RWPE2 (cell line): ENCODE measurements at regions not wholly inside any gene's neighbourhood (a gene's known extent, or its start where the extent isn't known, plus 50 kb on each side); places are given as distances from the start of the nearest gene placed in this dataset.

Source experiments
- ATAC-seq: fragments of 200-7000 bp; cut with Tn5 transposase; 3 replicates; pipeline ENCODE4 v1.9.1; 2021; ENCODE audit warnings: low read depth
- DNase-seq: peaks from one replicate; pipeline ENCODE4 v3.0.0-alpha.2; 2020; ENCODE audit warnings: low spot score
- H3K27ac ChIP-seq: fragments of 450-650 bp; 2 replicates; pipeline ENCODE4 v1.5.1; 2017; ENCODE audit warnings: mild to moderate bottlenecking; ENCODE audit not compliant: poor library complexity, severe bottlenecking
- H3K27me3 ChIP-seq: fragments of 250-450 bp; sonication (Bioruptor Pico); 2 replicates; pipeline ENCODE4 v1.5.1; 2021; ENCODE audit warnings: mild to moderate bottlenecking, moderate library complexity; ENCODE audit not compliant: insufficient read depth, poor library complexity, severe bottlenecking
- H3K36me3 ChIP-seq: fragments of 250-450 bp; sonication (Bioruptor Pico); 2 replicates; pipeline ENCODE4 v1.5.1; 2020; ENCODE audit warnings: low read depth, mild to moderate bottlenecking, moderate library complexity
- H3K4me1 ChIP-seq: fragments of 250-450 bp; sonication (Bioruptor Pico); 2 replicates; pipeline ENCODE4 v1.5.1; 2021; ENCODE audit warnings: mild to moderate bottlenecking, moderate library complexity; ENCODE audit not compliant: insufficient read depth, poor library complexity, severe bottlenecking
- H3K4me3 ChIP-seq: fragments of 250-450 bp; sonication (Bioruptor Pico); 2 replicates; pipeline ENCODE4 v1.5.1; 2021; ENCODE audit warnings: mild to moderate bottlenecking, moderate library complexity; ENCODE audit not compliant: severe bottlenecking
- H3K9me3 ChIP-seq: fragments of 250-450 bp; sonication (Bioruptor Pico); 2 replicates; pipeline ENCODE4 v1.5.1; 2021; ENCODE audit warnings: mild to moderate bottlenecking, moderate library complexity; ENCODE audit not compliant: severe bottlenecking
- CTCF ChIP-seq: fragments of 450-650 bp; IDR thresholded peaks from one replicate; pipeline ENCODE4 v1.5.1; 2017; ENCODE audit warnings: mild to moderate bottlenecking, moderate library complexity; ENCODE audit not compliant: poor library complexity, severe bottlenecking

- TF ChIP-seq CTCF = no peak
- Histone ChIP-seq H3K36me3 (no peaks in the 10 kb centered on the region), H3K27me3 (no peaks in the 10 kb centered on the region), H3K9me3 (no peaks in the 10 kb centered on the region), H3K4me3 (no peak overlapping the region), H3K27ac (no peak overlapping the region), H3K4me1 (no peaks in the 10 kb centered on the region)
- DNase-seq = no peak
- ATAC-seq = no peak
These were observed 247.5 kb downstream of the BCOR start for GRCh38 chrX:39850209-39850608.

GRCh38 chrX:39850630-39851152 is 247.1 kb downstream of the BCOR start:
- TF ChIP-seq CTCF = no peak
- Histone ChIP-seq H3K4me3 (no peak overlapping the region), H3K9me3 (no peaks in the 10 kb centered on the region), H3K27ac (no peak overlapping the region), H3K4me1 (no peaks in the 10 kb centered on the region), H3K27me3 (no peaks in the 10 kb centered on the region), H3K36me3 (no peaks in the 10 kb centered on the region)
- DNase-seq (no peak), ATAC-seq (no peak)

GRCh38 chrX:39851745-39852455 is 245.9 kb downstream of the BCOR start:
- ATAC-seq (no peak), DNase-seq (no peak)
- H3K4me3 ChIP-seq = no peak overlapping the region
- TF ChIP-seq CTCF = no peak
- no peaks in the 10 kb centered on the region for H3K27me3 ChIP-seq
- no peaks in the 10 kb centered on the region for H3K36me3 ChIP-seq
- no peaks in the 10 kb centered on the region for H3K4me1 ChIP-seq
- no peak overlapping the region for H3K27ac ChIP-seq
- H3K9me3 ChIP-seq = no peaks in the 10 kb centered on the region

GRCh38 chrX:39852491-39852890 is 245.3 kb downstream of the BCOR start:
- H3K9me3 ChIP-seq = no peaks in the 10 kb centered on the region
- H3K4me1 ChIP-seq = no peaks in the 10 kb centered on the region
- DNase-seq = no peak
- no peaks in the 10 kb centered on the region for H3K27me3 ChIP-seq
- H3K4me3 ChIP-seq = no peak overlapping the region
- H3K27ac ChIP-seq = no peak overlapping the region
- H3K36me3 ChIP-seq = no peaks in the 10 kb centered on the region
- TF ChIP-seq CTCF = no peak
- ATAC-seq = no peak

- DNase-seq (no peak), ATAC-seq (no peak)
- H3K4me3 ChIP-seq = no peak overlapping the region
- H3K4me1 ChIP-seq = no peaks in the 10 kb centered on the region
- no peak for TF ChIP-seq CTCF
- no peak overlapping the region for H3K27ac ChIP-seq
- H3K36me3 ChIP-seq = no peaks in the 10 kb centered on the region
- H3K9me3 ChIP-seq = no peaks in the 10 kb centered on the region
- H3K27me3 ChIP-seq = no peaks in the 10 kb centered on the region
These were observed 244.2 kb downstream of the BCOR start for GRCh38 chrX:39853417-39854030.
